ENCODE measurements at regions not wholly inside any gene's neighbourhood (a gene's known extent, or its start where the extent isn't known, plus 50 kb on each side); places are given as distances from the start of the nearest gene placed in this dataset.

DNA sequence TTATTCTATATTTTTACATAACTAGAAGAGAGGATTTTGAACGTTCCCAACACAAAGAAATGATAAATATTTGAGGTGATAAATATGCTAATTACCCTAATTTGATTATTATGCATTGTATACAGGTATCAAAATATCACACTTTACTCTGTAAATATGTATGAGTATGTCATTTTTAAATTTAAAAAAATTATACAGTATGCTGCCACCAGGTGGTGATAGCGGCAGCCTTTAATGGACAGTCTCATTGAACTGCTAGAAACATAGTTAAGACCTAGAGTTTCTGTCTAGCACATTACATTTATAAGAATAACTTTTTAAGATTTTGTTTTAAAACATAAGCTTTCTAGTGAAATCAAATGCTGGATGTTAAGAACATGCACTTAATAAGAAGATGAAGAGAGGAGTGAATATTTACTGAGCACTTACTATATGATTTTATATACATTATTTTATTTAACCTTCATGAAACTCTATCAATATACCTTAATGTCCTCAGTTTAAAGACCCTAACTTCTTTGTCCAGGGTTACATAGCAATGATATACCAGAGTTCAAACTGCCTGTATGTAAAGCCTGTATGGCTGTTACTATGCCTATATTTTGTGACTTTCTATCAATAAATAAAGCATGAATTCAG is 207.1 kb downstream of the NUF2 start:
- no TSS peak for BruUV-seq (replicated peaks)
- no peak overlapping the region for H3K4me3 ChIP-seq (ENCODE audit: low read depth, low read length, poor library complexity, severe bottlenecking)
- no peak overlapping the region for H3K4me2 ChIP-seq (ENCODE audit: low read length)
- intact Hi-C loops (cut with micrococcal nuclease; ENCODE audit: unreplicated experiment), result loop anchor here (2.0 kb wide), 2 partner anchors 118 to 168 kb away; no protein-coding TSS in a partner anchor
- no peaks in the 10 kb centered on the region for H3K9me3 ChIP-seq (ENCODE audit: low read length)
- no peaks in the 10 kb centered on the region for H3K9me2 ChIP-seq (ENCODE audit: insufficient read depth, low read length)
- ChIA-PET CTCF (ENCODE audit: unreplicated experiment) (no interaction called here), POLR2A (interaction anchor here (1.3 kb wide), 1 partner anchor 36 kb away, joined by 3 read pairs; no protein-coding TSS in a partner anchor)
- H3K4me1 ChIP-seq (ENCODE audit: insufficient read depth, low read length, poor library complexity, severe bottlenecking), result no peaks in the 10 kb centered on the region
- peak; percentile 34 for DNase-seq (ENCODE audit: low spot score)
- no peak overlapping the region for H3K27ac ChIP-seq (ENCODE audit: low read depth, low read length, poor library complexity, severe bottlenecking)
- TF ChIP-seq EZH2phosphoT487 (IDR thresholded peaks at IDR 0.05; ENCODE audit: borderline replicate concordance, low read depth, low read length) (no peak), CTCF (conservative IDR thresholded peaks at IDR 0.05; ENCODE audit: low read length) (peak; percentile 84)
- no peaks in the 10 kb centered on the region for H3K36me3 ChIP-seq (ENCODE audit: insufficient read depth, low read length)
- H4K20me1 ChIP-seq (ENCODE audit: insufficient read depth, low read length), result no peaks in the 10 kb centered on the region
- H2AFZ ChIP-seq (ENCODE audit: low read length), result no peak overlapping the region
- no peaks in the 10 kb centered on the region for H3K79me2 ChIP-seq (ENCODE audit: insufficient read depth, low read depth, low read length)

DNA sequence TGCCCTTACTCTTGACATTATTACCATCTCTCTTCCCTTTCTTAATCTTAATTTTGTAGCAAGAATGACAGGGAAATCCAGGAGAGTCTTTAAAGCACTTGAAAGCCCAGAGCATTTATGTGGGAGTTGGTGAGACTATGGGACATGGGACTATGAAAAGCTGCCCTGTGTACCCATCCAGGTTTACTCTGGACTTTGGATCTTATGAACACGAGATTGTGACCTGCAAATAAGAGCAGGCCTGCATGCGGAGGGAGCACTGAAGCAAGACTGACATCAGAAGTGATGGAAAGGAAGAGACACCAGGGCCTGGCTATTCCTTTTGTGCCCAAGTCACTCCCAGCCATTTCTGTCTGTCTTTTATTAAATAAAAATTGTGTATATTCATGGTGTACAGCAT is 209.6 kb downstream of the NUF2 start:
- Histone ChIP-seq H3K36me3 (ENCODE audit: insufficient read depth, low read length) (no peaks in the 10 kb centered on the region), H4K20me1 (ENCODE audit: insufficient read depth, low read length) (no peaks in the 10 kb centered on the region), H3K9me2 (ENCODE audit: insufficient read depth, low read length) (no peaks in the 10 kb centered on the region), H3K79me2 (ENCODE audit: insufficient read depth, low read depth, low read length) (no peaks in the 10 kb centered on the region), H2AFZ (ENCODE audit: low read length) (no peak overlapping the region), H3K4me2 (ENCODE audit: low read length) (no peak overlapping the region), H3K9me3 (ENCODE audit: low read length) (no peaks in the 10 kb centered on the region), H3K4me3 (ENCODE audit: low read depth, low read length, poor library complexity, severe bottlenecking) (no peak overlapping the region), H3K27ac (ENCODE audit: low read depth, low read length, poor library complexity, severe bottlenecking) (no peak overlapping the region), H3K4me1 (ENCODE audit: insufficient read depth, low read length, poor library complexity, severe bottlenecking) (no peaks in the 10 kb centered on the region)
- BruUV-seq (replicated peaks), result no TSS peak
- ChIA-PET CTCF (ENCODE audit: unreplicated experiment) (no interaction called here), POLR2A (no interaction called here)
- TF ChIP-seq CTCF (conservative IDR thresholded peaks at IDR 0.05; ENCODE audit: low read length), result no peak
- no peak for TF ChIP-seq EZH2phosphoT487 (IDR thresholded peaks at IDR 0.05; ENCODE audit: borderline replicate concordance, low read depth, low read length)
- no peak for DNase-seq (ENCODE audit: low spot score)
- intact Hi-C loops (cut with micrococcal nuclease; ENCODE audit: unreplicated experiment), result no loop called here

- ChIA-PET CTCF (ENCODE audit: unreplicated experiment) (no interaction called here), POLR2A (interaction anchor here (0.6 kb wide), 1 partner anchor 55 kb away, joined by 3 read pairs; no protein-coding TSS in a partner anchor)
- Histone ChIP-seq H2AFZ (ENCODE audit: low read length) (no peak overlapping the region), H3K4me2 (ENCODE audit: low read length) (no peak overlapping the region), H3K27ac (ENCODE audit: low read depth, low read length, poor library complexity, severe bottlenecking) (no peak overlapping the region), H4K20me1 (ENCODE audit: insufficient read depth, low read length) (no peaks in the 10 kb centered on the region), H3K9me2 (ENCODE audit: insufficient read depth, low read length) (no peaks in the 10 kb centered on the region), H3K4me3 (ENCODE audit: low read depth, low read length, poor library complexity, severe bottlenecking) (no peak overlapping the region), H3K4me1 (ENCODE audit: insufficient read depth, low read length, poor library complexity, severe bottlenecking) (no peaks in the 10 kb centered on the region), H3K36me3 (ENCODE audit: insufficient read depth, low read length) (no peaks in the 10 kb centered on the region), H3K9me3 (ENCODE audit: low read length) (no peaks in the 10 kb centered on the region), H3K79me2 (ENCODE audit: insufficient read depth, low read depth, low read length) (no peaks in the 10 kb centered on the region)
- BruUV-seq (replicated peaks), result no TSS peak
- no peak for TF ChIP-seq CTCF (conservative IDR thresholded peaks at IDR 0.05; ENCODE audit: low read length)
- TF ChIP-seq EZH2phosphoT487 (IDR thresholded peaks at IDR 0.05; ENCODE audit: borderline replicate concordance, low read depth, low read length), result no peak
- no peak for DNase-seq (ENCODE audit: low spot score)
- intact Hi-C loops (cut with micrococcal nuclease; ENCODE audit: unreplicated experiment), result no loop called here
Observed at GRCh38 chr1:163535401-163535800, 213.6 kb downstream of the NUF2 start.
